ENCODE measurements at regions not wholly inside any gene's neighbourhood (a gene's known extent, or its start where the extent isn't known, plus 50 kb on each side); places are given as distances from the start of the nearest gene placed in this dataset.

GRCh38 chr6:84576029-84576428, 188.4 kb downstream of the TBX18 start:
- no peak for TF ChIP-seq CTCF (IDR thresholded peaks at IDR 0.05)
- no peak for TF ChIP-seq POLR2AphosphoS5 (IDR thresholded peaks at IDR 0.05)
- TF ChIP-seq POLR2A (IDR thresholded peaks at IDR 0.05) = no peak
